NB4 (cell line): ENCODE measurements at regions not wholly inside any gene's neighbourhood (a gene's known extent, or its start where the extent isn't known, plus 50 kb on each side); places are given as distances from the start of the nearest gene placed in this dataset.

Experiments used
- MYC ChIP-seq: IDR thresholded peaks from 2 replicates; pipeline ENCODE4 v1.6.1; 2011; ENCODE audit warnings: low read depth, low read length
- POLR2A ChIP-seq: IDR thresholded peaks from 2 replicates; pipeline ENCODE4 v1.6.1; 2011; ENCODE audit warnings: mild to moderate bottlenecking; ENCODE audit not compliant: insufficient read length; ENCODE audit errors: extremely low read depth
- TF ChIP-seq, protein P1 (sequence below): IDR thresholded peaks from one replicate; pipeline ENCODE4 v1.5.1; 2012; ENCODE audit warnings: low read depth, low read length
- TF ChIP-seq, protein P2 (sequence below): IDR thresholded peaks from 2 replicates; pipeline ENCODE4 v1.6.1; 2011; ENCODE audit warnings: low read depth, low read length

DNA sequence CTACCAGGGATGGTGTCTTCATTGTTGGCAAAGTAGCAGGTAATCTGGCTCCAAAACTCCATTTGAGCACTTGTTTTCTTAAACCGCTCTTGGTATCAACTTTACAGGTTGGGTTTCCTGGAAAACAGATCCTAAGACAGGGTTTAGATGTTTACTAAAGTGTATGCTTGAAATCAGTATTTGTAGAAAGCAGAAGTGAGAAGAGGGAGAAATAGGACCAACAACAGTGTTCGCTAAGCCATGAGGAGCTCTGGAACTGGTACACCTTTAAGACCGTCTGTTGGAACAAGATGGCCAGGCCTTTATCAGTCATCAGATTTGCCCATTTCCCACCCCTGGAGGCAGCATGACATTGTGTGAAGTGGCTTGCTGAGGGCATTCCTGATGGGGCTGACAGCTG lies 171.0 kb upstream of the COL8A1 start:
- TF ChIP-seq, protein P1, sequence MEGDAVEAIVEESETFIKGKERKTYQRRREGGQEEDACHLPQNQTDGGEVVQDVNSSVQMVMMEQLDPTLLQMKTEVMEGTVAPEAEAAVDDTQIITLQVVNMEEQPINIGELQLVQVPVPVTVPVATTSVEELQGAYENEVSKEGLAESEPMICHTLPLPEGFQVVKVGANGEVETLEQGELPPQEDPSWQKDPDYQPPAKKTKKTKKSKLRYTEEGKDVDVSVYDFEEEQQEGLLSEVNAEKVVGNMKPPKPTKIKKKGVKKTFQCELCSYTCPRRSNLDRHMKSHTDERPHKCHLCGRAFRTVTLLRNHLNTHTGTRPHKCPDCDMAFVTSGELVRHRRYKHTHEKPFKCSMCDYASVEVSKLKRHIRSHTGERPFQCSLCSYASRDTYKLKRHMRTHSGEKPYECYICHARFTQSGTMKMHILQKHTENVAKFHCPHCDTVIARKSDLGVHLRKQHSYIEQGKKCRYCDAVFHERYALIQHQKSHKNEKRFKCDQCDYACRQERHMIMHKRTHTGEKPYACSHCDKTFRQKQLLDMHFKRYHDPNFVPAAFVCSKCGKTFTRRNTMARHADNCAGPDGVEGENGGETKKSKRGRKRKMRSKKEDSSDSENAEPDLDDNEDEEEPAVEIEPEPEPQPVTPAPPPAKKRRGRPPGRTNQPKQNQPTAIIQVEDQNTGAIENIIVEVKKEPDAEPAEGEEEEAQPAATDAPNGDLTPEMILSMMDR = no peak
- TF ChIP-seq POLR2A (no peak), MYC (no peak)
- TF ChIP-seq, protein P2, sequence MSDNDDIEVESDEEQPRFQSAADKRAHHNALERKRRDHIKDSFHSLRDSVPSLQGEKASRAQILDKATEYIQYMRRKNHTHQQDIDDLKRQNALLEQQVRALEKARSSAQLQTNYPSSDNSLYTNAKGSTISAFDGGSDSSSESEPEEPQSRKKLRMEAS = no peak
